ENCODE measurements at regions not wholly inside any gene's neighbourhood (a gene's known extent, or its start where the extent isn't known, plus 50 kb on each side); places are given as distances from the start of the nearest gene placed in this dataset.
"Not testable (repeated sequence)": the region's sequence is repeated elsewhere in the genome, so short reads cannot be mapped to it uniquely, and the experiment has no call there.

- TF ChIP-seq EP300 (IDR thresholded peaks at IDR 0.05), result no peak
- no peak for TF ChIP-seq POLR2A (IDR thresholded peaks at IDR 0.05; ENCODE audit: low read depth)
- TF ChIP-seq CTCF (IDR thresholded peaks at IDR 0.05), result no peak
- no peak for TF ChIP-seq POLR2AphosphoS5 (IDR thresholded peaks at IDR 0.05)
- WGBS, result 93% methylated on average over 12 of the region's 12 CpGs
- no peak overlapping the region for H3K4me3 ChIP-seq
- H3K27me3 ChIP-seq, result peaks cover 0 to 26% (median 4%) of the 10 kb centered on the region in 4 donors
- no peak for DNase-seq (ENCODE audit: extremely low spot score)
- peaks cover 5 to 11% (median 10%) of the 10 kb centered on the region in 4 donors for H3K4me1 ChIP-seq
- H3K27ac ChIP-seq (replicated peaks in 1 of 4), result no peak overlapping the region
- no peaks in the 10 kb centered on the region for H3K9me3 ChIP-seq
- no peaks in the 10 kb centered on the region for H3K36me3 ChIP-seq
- intact Hi-C loops (cut with DNase I), result loop anchor here (5.0 kb wide), 1 partner anchor 94 kb away; no protein-coding TSS in a partner anchor
These were observed 193.6 kb downstream of the ALG10 start for GRCh38 chr12:34215893-34216285.

DNA sequence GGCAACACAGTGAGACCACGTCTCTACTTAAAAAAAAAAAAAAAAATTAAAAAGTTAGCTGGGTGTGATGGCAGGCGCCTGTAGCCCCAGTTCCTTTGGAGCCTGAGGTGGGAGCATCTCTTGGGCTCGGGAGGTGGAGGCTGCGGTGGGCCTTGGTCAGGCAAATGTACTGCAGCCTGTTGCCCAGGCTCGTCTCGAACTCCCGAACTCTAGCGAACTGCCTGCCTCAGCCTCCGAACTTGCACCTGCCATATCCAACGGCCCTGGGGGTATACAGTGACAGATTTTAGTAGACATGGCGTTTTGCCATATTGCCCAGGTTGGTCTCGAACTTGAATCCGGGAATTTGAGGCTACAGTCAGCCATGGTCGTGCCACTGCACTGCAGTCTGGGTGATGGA, 195.4 kb downstream of the ALG10 start:
- intact Hi-C loops (cut with DNase I), result loop anchor here (5.0 kb wide), 1 partner anchor 95 kb away; no protein-coding TSS in a partner anchor
- Histone ChIP-seq H3K36me3 (no peaks in the 10 kb centered on the region), H3K9me3 (no peaks in the 10 kb centered on the region), H3K4me1 (peaks cover 5 to 11% (median 10%) of the 10 kb centered on the region in 4 donors), H3K4me3 (no peak overlapping the region), H3K27me3 (peaks cover 0 to 26% (median 4%) of the 10 kb centered on the region in 4 donors), H3K27ac (replicated peaks in 1 of 4) (no peak overlapping the region)
- WGBS, result 84% methylated on average over 14 of the region's 14 CpGs
- no peak for DNase-seq (ENCODE audit: extremely low spot score)
- TF ChIP-seq CTCF (IDR thresholded peaks at IDR 0.05) (no peak), POLR2AphosphoS5 (IDR thresholded peaks at IDR 0.05) (no peak), POLR2A (IDR thresholded peaks at IDR 0.05; ENCODE audit: low read depth) (no peak), EP300 (IDR thresholded peaks at IDR 0.05) (no peak)

- intact Hi-C loops (cut with DNase I), result loop anchor here (5.0 kb wide), 1 partner anchor 96 kb away; no protein-coding TSS in a partner anchor
- no peak for TF ChIP-seq POLR2A (IDR thresholded peaks at IDR 0.05; ENCODE audit: low read depth)
- peak; percentile 80 to 97 (median 95) for TF ChIP-seq CTCF (IDR thresholded peaks at IDR 0.05)
- Histone ChIP-seq H3K27me3 (peaks cover 0 to 26% (median 4%) of the 10 kb centered on the region in 4 donors), H3K4me1 (peaks cover 5 to 11% (median 10%) of the 10 kb centered on the region in 4 donors), H3K9me3 (no peaks in the 10 kb centered on the region), H3K27ac (replicated peaks in 1 of 4) (no peak overlapping the region), H3K4me3 (peak overlapping the region; percentile 30 to 45 (median 37)), H3K36me3 (no peaks in the 10 kb centered on the region)
- no peak for DNase-seq (ENCODE audit: extremely low spot score)
- 29% methylated on average over 31 of the region's 39 CpGs for WGBS
These were observed 196.1 kb downstream of the ALG10 start for GRCh38 chr12:34218193-34219045.

DNA sequence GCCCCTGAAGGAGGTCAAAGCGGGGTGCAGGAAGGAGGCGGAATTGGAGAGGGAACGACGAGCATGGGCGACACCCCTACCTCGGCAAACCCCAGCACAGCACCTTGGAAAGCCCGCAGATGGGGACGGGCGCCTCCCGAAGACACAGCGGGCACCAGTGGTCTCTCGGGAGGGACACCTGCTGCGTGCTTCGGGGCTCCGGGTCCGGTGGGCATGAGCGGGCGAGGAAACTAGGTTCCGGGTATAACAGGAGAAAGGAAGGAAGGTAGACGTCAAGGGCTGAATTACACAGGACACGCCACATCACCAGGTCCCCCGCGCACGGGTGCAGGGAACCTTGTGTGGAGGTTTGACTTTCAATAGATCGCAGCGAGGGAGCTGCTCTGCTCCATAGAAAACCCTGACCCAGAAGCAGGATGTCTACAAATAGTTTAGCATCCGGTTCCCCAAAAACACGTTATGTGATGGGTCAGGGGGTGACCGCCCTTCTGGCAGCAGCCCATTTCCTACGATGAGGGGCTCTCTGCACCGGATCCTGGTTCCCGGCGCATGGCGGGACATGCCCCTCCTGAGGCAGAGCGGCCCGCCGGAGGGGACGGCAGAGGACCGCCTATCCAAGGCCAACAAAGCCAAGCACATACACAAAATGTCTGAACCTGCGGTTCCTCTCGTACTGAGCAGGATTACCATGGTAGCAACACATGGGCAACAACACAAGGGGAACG, 196.9 kb downstream of the ALG10 start:
- no peak for DNase-seq (ENCODE audit: extremely low spot score)
- peaks cover 5 to 11% (median 10%) of the 10 kb centered on the region in 4 donors for H3K4me1 ChIP-seq
- H3K36me3 ChIP-seq, result no peaks in the 10 kb centered on the region
- peaks cover 0 to 26% (median 4%) of the 10 kb centered on the region in 4 donors for H3K27me3 ChIP-seq
- no peaks in the 10 kb centered on the region for H3K9me3 ChIP-seq
- intact Hi-C loops (cut with DNase I), result loop anchor here (5.0 kb wide), 1 partner anchor 97 kb away; no protein-coding TSS in a partner anchor
- H3K4me3 ChIP-seq, result peak overlapping the region; percentile 30 to 45 (median 37)
- 47% methylated on average over 28 of the region's 42 CpGs for WGBS
- TF ChIP-seq EP300 (IDR thresholded peaks at IDR 0.05) (no peak), POLR2A (IDR thresholded peaks at IDR 0.05; ENCODE audit: low read depth) (no peak), POLR2AphosphoS5 (IDR thresholded peaks at IDR 0.05) (no peak), CTCF (IDR thresholded peaks at IDR 0.05) (no peak)
- no peak overlapping the region for H3K27ac ChIP-seq (replicated peaks in 1 of 4)

DNA sequence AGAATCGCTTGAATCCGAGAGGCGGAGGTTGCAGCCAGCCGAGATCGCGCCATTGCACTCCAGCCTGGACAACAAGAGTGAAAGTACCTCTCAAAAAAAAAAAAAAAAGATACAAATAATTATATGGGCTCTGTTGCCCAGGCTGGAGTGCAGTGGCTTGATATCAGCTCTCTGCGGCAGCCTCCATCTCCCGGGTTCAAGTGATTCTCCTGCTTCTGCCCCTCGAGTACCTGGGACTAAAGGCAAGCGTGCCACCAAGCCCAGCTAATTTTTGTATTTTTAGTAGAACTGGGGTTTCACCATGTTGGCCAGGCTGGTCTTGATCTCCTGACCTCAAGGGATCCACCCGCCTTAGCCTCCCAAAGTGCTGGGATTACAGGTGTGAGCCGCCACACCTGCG, 197.8 kb downstream of the ALG10 start:
- Histone ChIP-seq H3K4me1 (peaks cover 5 to 11% (median 10%) of the 10 kb centered on the region in 4 donors), H3K27me3 (peaks cover 0 to 26% (median 4%) of the 10 kb centered on the region in 4 donors)
- H3K36me3 ChIP-seq; H3K27ac ChIP-seq (replicated peaks in 1 of 4); DNase-seq (ENCODE audit: extremely low spot score); H3K9me3 ChIP-seq; H3K4me3 ChIP-seq; intact Hi-C loops (cut with DNase I): not testable (repeated sequence)
- 92% methylated on average over 13 of the region's 13 CpGs for WGBS
